ENCODE measurements at regions not wholly inside any gene's neighbourhood (a gene's known extent, or its start where the extent isn't known, plus 50 kb on each side); places are given as distances from the start of the nearest gene placed in this dataset.

DNA sequence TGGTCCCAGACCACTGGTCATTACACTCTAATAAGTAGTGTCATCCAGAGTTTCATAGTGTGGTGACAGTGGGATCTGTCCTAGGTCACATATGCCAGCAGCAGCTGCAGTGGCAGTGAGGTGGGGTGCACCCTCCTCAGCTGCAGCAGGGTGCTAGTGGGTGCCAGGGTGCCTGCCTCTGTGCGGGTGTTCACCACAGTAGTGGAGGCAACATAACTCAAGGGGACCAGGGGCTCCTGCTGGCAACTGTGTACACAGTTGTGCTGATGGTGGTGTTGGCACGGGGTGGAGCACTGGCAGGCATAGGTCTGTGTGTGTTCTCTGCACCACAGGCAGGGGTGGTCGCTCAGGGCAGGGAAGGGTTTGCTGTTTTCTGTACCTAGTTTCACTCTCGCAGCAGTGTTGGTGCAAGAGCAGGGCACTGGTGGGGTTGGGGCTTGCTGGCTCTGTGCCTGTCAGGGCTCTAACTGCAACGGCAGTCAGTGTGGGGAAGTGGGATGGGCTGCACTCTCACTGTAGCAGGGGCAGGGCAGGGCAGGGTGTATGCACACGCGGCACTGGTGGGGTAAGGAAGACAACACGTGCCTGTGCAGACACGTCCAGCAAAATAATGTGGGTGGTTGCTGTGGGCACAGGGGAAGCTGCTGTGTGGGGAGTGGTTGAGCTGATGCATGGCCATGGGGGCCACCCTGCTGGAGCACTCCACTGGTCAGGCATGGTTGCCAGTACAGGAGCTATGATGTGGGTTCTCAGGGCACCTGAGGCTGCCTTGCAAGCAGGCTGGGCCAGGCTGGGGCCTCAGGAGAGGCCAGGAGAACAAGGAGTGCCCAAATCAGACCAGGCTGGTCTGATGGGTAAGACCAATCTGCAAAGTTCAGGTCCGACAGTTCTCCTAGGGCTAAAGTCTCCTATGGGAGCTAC lies 226.6 kb downstream of the MEIS1 start:
- Histone ChIP-seq H3F3A (ENCODE audit: insufficient read depth, low read length) (no peaks in the 10 kb centered on the region), H3K9me3 (replicated peaks; ENCODE audit: insufficient read depth, low read length) (no peaks in the 10 kb centered on the region), H3K27me3 (replicated peaks; ENCODE audit: insufficient read depth, low read length) (no peaks in the 10 kb centered on the region), H3K36me3 (replicated peaks; ENCODE audit: insufficient read depth, low read length) (no peaks in the 10 kb centered on the region), H3K4me3 (ENCODE audit: low read length) (no peak overlapping the region), H3K4me2 (ENCODE audit: low read depth, low read length) (no peak overlapping the region), H3K27ac (ENCODE audit: low read length) (no peak overlapping the region), H4K20me1 (ENCODE audit: insufficient read depth, low read length) (no peaks in the 10 kb centered on the region), H3K9me2 (replicated peaks; ENCODE audit: insufficient read depth, low read length) (no peaks in the 10 kb centered on the region), H3K79me2 (ENCODE audit: low read length) (no peaks in the 10 kb centered on the region), H3K9ac (ENCODE audit: low read length) (no peak overlapping the region), H2AFZ (ENCODE audit: low read length) (no peak overlapping the region), H3K4me1 (ENCODE audit: low read length) (no peaks in the 10 kb centered on the region)
- no peak for DNase-seq
- TF ChIP-seq EZH2phosphoT487 (IDR thresholded peaks at IDR 0.05; ENCODE audit: low read length) (no peak), CTCF (IDR thresholded peaks at IDR 0.05; ENCODE audit: low read length) (no peak), EZH2 (optimal IDR thresholded peaks at IDR 0.05; ENCODE audit: low read depth, low read length) (no peak)

DNA sequence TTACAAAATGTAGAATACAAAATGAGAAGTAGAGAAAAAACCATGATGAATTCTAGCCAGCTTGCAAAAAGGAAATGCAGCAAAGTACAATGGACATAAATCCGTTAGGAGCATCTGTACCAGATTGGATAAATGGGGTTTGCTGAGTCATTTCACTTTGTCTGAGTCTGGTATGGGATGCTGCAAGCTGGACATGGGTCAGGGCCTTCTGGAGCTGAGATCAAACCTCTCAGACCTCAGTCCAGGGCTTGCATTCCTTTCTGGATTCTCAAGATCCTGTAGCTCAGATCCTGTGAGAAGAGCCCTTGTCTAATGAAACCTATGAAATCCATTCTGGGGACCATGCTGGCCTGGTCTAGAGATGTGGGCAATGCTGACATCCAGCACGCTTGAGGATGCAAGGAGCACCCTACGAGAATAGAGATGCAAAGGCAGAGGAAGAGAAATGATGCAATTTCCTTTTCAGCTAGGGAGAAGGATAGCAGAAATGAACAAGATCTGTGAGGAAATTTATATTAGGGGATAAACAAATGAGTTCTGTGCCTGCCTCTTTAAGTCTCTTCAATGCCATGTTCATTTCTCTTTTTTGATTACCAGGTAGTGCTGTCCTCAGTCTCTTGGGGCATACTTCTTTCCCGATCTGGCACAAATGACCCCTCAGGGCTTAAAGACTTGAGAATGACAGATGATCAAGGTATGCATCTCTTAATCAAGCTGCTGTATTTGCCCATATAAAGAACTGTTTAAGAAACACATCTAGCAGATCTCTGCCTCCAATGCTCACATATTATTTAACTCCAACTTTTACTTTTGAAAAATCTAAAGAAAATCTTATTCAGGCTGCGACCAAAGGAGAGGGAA lies 230.4 kb downstream of the MEIS1 start:
- no peak for DNase-seq
- H3K4me2 ChIP-seq (ENCODE audit: low read depth, low read length) = no peak overlapping the region
- H3K27ac ChIP-seq (ENCODE audit: low read length) = no peak overlapping the region
- no peak for TF ChIP-seq EZH2 (optimal IDR thresholded peaks at IDR 0.05; ENCODE audit: low read depth, low read length)
- no peak for TF ChIP-seq EZH2phosphoT487 (IDR thresholded peaks at IDR 0.05; ENCODE audit: low read length)
- TF ChIP-seq CTCF (IDR thresholded peaks at IDR 0.05; ENCODE audit: low read length) = no peak
- H2AFZ ChIP-seq (ENCODE audit: low read length) = no peak overlapping the region
- no peaks in the 10 kb centered on the region for H3K79me2 ChIP-seq (ENCODE audit: low read length)
- H3K4me3 ChIP-seq (ENCODE audit: low read length) = no peak overlapping the region
- H3K4me1 ChIP-seq (ENCODE audit: low read length) = no peaks in the 10 kb centered on the region
- no peaks in the 10 kb centered on the region for H3F3A ChIP-seq (ENCODE audit: insufficient read depth, low read length)
- H3K9me2 ChIP-seq (replicated peaks; ENCODE audit: insufficient read depth, low read length) = no peaks in the 10 kb centered on the region; the same call in 1 of the 2 replicates
- no peaks in the 10 kb centered on the region for H4K20me1 ChIP-seq (ENCODE audit: insufficient read depth, low read length)
- H3K36me3 ChIP-seq (replicated peaks; ENCODE audit: insufficient read depth, low read length) = no peaks in the 10 kb centered on the region
- no peaks in the 10 kb centered on the region for H3K9me3 ChIP-seq (replicated peaks; ENCODE audit: insufficient read depth, low read length)
- H3K27me3 ChIP-seq (replicated peaks; ENCODE audit: insufficient read depth, low read length) = no peaks in the 10 kb centered on the region
- H3K9ac ChIP-seq (ENCODE audit: low read length) = no peak overlapping the region

DNA sequence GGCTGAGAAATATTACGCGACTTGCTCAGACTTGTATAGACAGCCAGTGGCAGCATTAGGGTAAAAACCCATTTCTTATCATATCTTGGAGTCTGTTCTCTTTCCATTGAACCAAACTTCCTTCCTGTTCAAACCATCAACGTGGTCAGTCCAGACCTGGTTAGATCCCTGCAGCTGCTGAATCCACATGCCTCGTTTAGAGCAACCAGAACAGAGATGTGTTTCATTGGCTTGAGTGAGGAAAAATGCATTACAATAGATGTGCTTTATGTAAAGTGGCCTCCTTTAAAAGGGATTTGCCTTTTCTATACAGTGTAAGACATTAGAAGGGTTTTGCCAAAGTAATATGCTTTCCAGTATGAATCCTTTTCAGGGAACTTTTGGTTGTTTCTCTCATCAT lies 232.4 kb downstream of the MEIS1 start:
- Histone ChIP-seq H3K4me1 (ENCODE audit: low read length) (no peaks in the 10 kb centered on the region), H3F3A (ENCODE audit: insufficient read depth, low read length) (no peaks in the 10 kb centered on the region), H3K9me2 (replicated peaks; ENCODE audit: insufficient read depth, low read length) (no peaks in the 10 kb centered on the region; the same call in 1 of the 2 replicates), H3K27me3 (replicated peaks; ENCODE audit: insufficient read depth, low read length) (no peaks in the 10 kb centered on the region), H2AFZ (ENCODE audit: low read length) (no peak overlapping the region), H3K9me3 (replicated peaks; ENCODE audit: insufficient read depth, low read length) (no peaks in the 10 kb centered on the region), H3K36me3 (replicated peaks; ENCODE audit: insufficient read depth, low read length) (no peaks in the 10 kb centered on the region), H3K27ac (ENCODE audit: low read length) (no peak overlapping the region), H3K4me3 (ENCODE audit: low read length) (no peak overlapping the region), H3K4me2 (ENCODE audit: low read depth, low read length) (no peak overlapping the region), H4K20me1 (ENCODE audit: insufficient read depth, low read length) (no peaks in the 10 kb centered on the region), H3K79me2 (ENCODE audit: low read length) (no peaks in the 10 kb centered on the region), H3K9ac (ENCODE audit: low read length) (no peak overlapping the region)
- TF ChIP-seq CTCF (IDR thresholded peaks at IDR 0.05; ENCODE audit: low read length) = no peak
- TF ChIP-seq EZH2 (optimal IDR thresholded peaks at IDR 0.05; ENCODE audit: low read depth, low read length) = no peak
- TF ChIP-seq EZH2phosphoT487 (IDR thresholded peaks at IDR 0.05; ENCODE audit: low read length) = no peak
- DNase-seq = no peak

Measured in MM.1S (cell line).